ENCODE measurements at regions not wholly inside any gene's neighbourhood (a gene's known extent, or its start where the extent isn't known, plus 50 kb on each side); places are given as distances from the start of the nearest gene placed in this dataset.

- TF ChIP-seq REST (IDR thresholded peaks at IDR 0.05; ENCODE audit: borderline replicate concordance) (no peak), CTCF (IDR thresholded peaks at IDR 0.05; ENCODE audit: poor library complexity, severe bottlenecking) (no peak), TAF1 (IDR thresholded peaks at IDR 0.05; ENCODE audit: low read depth) (no peak), MXI1 (conservative IDR thresholded peaks at IDR 0.05; ENCODE audit: poor library complexity, severe bottlenecking) (no peak), POLR2AphosphoS5 (IDR thresholded peaks at IDR 0.05) (no peak), EZH2 (IDR thresholded peaks at IDR 0.05; ENCODE audit: borderline replicate concordance, insufficient read depth, low read length, poor library complexity, severe bottlenecking) (no peak), EP300 (conservative IDR thresholded peaks at IDR 0.05; ENCODE audit: poor library complexity, severe bottlenecking) (no peak), RAD21 (conservative IDR thresholded peaks at IDR 0.05) (no peak), SMC3 (conservative IDR thresholded peaks at IDR 0.05; ENCODE audit: poor library complexity) (no peak)
Measured at GRCh38 chr12:118925407-118925806, 55.9 kb upstream of the SRRM4 start.
